GM21576 (cell line): ENCODE measurements at regions not wholly inside any gene's neighbourhood (a gene's known extent, or its start where the extent isn't known, plus 50 kb on each side); places are given as distances from the start of the nearest gene placed in this dataset.
"Not testable (repeated sequence)": the region's sequence is repeated elsewhere in the genome, so short reads cannot be mapped to it uniquely, and the experiment has no call there.

ENCODE experiments used
- ATAC-seq: cut with Tn5 transposase; IDR thresholded peaks from one replicate; pipeline ENCODE4 v1.9.1; 2021; ENCODE audit warnings: mild to moderate bottlenecking, moderate library complexity; ENCODE audit not compliant: unreplicated experiment

GRCh38 chr9:30771163-30771708, 1613.2 kb upstream of the ACO1 start:
- no peak for ATAC-seq

- ATAC-seq = no peak
Observed at GRCh38 chr9:30771760-30772159, 1612.7 kb upstream of the ACO1 start.

DNA sequence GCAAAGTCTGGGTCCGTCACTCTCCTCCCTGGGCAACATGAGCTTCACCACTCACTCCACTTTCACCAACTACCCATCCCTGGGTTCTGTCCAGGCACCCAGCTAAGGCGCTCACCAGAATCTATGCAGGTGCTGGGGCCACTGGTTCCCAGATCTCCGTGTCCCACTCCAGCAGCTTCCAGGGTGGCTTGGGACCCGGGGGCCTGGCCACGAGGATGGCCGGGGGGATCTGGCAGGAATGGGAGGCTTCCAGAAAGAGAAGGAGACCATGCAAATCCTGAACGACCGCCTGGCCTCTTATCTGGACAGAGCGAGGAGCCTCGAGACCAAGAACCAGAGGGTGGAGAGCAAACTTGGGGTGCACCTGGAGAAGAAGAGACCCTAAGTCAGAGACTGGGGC, 1611.0 kb upstream of the ACO1 start:
- ATAC-seq = no peak

DNA sequence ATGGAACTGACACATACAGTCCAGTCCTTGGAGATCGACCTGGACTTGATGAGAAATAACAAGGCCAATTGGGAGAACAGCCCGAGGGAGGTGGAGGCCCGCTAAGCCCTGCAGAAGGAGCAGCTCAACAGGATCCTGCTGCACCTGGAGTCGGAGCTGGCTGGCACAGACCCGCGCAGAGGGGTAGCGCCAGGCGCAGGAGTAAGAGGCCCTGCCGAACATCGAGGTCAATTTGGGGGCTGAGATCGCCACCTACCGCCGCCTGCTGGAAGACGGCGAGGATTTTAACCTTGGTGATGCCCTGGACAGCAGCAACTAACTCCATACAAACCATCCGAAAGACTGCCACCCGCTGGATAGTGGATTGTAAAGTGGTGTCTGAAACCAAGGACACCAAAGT, 1610.1 kb upstream of the ACO1 start:
- no peak for ATAC-seq

GRCh38 chr9:30775236-30775635, 1609.2 kb upstream of the ACO1 start:
- ATAC-seq = no peak

DNA sequence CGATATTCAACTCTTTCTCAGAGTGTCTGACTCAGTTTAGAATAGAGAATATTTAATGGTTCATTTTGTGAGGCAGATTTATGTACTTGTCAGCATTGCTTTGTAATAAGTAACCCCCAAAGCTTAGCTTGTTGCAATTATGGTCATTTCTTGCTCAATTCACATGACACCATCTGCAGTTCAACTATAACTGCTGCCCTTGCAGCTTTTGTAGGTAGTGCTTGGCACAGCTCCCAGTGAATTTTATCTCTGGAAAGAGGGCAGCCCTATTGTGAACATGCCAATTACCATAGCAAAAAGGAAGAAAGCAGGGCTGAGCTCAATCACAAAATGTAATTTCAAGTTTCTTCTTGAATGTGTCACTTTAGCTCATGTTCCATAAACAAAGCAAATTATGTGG, 1587.7 kb upstream of the ACO1 start:
- ATAC-seq = no peak

DNA sequence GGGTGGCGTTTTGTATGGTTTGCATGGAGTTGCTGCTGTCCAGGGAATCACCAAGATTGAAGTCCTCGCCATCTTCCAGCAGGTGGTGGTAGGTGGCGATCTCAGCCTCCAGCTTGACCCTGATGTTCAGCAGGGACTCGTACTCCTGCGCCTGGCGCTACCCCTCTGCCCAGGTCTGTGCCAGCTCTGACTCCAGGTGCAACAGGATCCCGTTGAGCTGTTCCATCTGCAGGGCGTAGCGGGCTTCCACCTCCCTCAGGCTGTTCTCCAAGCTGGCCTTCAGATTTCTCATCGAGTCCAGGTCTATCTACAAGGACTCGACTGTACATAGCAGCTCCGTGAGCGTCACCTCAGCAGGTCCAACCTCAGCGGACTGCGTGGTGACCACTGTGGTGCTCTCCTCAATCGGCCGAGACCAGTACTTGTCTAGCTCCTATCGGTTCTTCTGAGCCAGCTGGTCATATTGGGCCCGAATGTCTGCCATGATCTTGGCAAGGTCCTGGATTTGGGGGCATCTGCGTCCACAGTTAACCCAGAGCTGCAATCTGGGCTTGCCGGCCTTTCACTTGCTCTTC, 1584.8 kb upstream of the ACO1 start:
- no peak for ATAC-seq

DNA sequence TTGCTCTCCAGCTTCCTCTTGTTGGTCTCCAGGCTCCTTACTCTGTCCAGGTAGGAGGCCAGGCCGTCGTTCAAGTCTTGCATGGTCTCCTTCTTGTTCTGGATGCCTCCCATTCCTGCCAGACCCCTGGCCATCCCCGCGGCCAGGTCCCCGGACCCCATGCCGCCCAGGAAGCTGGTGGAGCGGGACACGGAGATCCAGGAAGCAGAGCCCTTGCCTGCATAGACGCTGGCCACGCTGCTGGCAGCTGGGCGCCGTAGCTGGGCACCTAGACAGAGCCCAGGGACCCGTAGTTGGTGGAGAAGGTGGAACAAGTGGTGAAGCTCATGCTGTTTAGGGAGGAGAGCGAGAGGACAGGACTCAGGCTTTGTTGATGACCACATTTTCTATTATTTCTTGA, 1584.0 kb upstream of the ACO1 start:
- no peak for ATAC-seq

DNA sequence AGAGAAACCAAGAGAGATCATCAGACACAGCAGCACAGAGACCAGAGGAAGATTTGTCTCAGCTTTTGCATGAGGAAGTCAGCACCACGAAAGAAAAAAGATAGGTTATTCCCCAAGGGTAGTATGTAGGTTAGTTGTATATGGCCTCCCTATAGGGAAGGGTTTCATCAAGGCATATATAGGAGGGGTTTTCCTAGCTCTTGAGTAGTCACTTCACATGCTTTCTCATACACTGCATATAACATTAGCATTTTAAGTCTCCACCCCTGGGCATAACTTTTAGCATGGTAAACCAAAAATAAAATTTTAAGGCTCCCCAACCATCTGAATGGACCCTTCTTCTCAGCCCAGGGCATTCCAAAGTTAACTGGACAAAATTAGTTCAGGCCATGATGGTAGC, 1571.6 kb upstream of the ACO1 start:
- ATAC-seq = no peak

- no peak for ATAC-seq
Observed at GRCh38 chr9:30815585-30815984, 1568.9 kb upstream of the ACO1 start.

DNA sequence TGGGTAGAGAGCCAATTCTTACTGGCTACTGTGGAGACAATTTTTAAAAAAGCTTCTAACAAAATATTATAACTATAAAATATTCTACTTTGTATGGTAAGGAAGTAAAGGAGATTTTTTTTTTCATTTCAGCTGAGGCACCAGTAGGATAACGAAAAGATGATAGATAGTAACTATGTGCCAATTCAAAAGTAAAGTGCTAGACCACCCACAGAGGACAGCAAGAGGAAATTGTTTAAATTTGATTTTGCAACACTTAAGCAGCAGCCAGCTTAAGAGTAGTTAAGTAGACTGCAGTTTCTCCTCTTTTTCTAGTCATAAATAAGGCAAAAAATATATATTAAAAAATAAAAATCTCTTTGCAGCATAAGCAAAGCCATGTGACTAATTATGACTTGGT, 1539.3 kb upstream of the ACO1 start:
- no peak for ATAC-seq

GRCh38 chr9:30846651-30847050, 1537.8 kb upstream of the ACO1 start:
- ATAC-seq = no peak

DNA sequence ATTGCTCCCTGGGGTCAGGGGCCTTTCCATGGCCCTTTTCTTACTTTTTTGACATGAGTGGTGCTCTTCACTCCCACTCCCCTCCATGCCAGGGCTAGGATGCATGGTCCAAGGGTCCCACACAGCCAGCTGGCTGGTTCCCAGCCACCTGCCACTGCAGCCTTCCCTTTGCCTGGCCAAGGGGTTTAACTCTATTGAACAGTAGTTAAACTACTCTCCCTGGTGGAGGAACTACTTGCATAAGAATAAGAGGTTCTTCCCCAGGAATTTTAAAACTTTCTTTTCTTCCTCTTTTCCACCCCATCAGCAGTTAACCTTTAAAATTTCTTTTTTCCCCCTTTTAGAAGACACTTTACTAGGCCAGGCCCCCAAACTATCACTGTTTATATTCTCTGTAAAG, 1532.8 kb upstream of the ACO1 start:
- ATAC-seq = no peak

DNA sequence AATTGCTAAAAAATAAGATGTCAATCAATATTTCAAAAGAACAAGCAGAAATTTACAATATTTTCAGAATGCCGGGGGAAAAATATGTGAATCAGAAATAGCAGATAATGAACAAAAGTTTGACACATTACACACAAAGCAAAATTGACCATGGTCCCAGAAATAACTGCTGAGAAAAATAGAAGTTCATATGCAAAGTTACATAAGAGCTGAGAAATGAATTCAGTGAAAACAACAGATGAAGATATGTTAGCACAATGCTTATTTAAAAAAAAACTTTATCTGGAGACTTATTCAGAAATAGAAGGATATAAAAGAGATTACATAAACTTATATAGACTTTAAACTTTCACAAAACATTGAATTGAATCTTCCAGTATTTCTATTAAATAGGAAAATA, 1483.7 kb upstream of the ACO1 start:
- no peak for ATAC-seq

- no peak for ATAC-seq
Observed at GRCh38 chr9:30913331-30913730, 1471.1 kb upstream of the ACO1 start.

- no peak for ATAC-seq
Observed at GRCh38 chr9:30915451-30915850, 1469.0 kb upstream of the ACO1 start.

DNA sequence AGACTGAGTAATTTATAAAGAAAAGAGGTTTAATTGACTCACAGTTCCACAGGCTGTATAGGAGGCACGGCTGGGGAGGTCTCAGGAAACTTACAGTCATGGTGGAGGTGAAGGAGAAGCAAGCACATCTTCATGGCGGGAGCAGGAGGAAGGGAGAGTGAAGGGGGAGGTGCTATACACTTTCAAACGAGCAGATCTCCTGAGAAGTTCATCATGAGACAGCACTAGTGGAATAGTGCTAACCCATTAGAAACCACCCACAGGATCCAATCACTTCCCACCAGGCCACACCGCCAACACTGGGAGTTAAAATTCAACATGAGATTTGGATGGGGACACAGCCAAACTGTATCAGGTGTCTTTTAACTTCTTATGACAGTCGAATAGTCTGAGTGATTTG, 1459.3 kb upstream of the ACO1 start:
- no peak for ATAC-seq

DNA sequence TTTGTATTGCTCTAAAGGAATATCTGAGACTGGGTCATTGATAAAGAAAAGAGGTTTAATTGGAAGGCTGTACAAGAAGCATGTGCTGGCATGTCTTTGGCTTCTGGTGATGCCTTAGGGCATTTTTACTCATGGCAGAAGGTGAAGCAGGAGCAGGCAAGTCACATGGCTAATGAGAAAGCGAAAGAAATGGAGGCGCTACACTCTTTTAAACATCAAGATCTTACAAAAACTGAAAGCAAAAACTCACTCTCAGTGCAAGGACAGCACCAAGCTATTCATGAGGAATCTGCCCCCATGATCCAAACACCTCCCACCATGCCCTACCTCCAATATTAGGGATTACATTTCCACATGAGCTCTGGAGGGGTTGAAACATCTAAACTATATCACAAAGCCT, 1458.8 kb upstream of the ACO1 start:
- no peak for ATAC-seq

DNA sequence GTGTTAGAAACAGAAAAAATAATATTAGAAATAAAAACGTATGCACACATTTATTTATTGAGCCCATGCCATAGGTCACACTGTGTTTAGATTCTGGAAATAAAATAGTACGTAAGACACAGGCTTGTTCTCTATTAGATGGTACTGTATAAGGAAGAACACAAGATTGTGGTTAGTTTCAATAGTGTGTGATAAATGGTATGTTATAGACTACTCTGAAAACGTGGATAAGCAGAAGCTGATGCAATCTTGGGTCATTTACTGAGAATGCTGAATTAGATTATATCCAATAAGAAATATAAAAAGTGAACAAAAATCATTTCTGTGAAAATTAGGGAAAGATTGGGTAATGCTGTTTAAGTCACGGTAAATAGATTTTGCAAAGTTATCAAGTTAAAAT, 1456.4 kb upstream of the ACO1 start:
- ATAC-seq = no peak

GRCh38 chr9:30932226-30932625, 1452.2 kb upstream of the ACO1 start:
- ATAC-seq = no peak

- ATAC-seq = no peak
Observed at GRCh38 chr9:30935730-30936129, 1448.7 kb upstream of the ACO1 start.

DNA sequence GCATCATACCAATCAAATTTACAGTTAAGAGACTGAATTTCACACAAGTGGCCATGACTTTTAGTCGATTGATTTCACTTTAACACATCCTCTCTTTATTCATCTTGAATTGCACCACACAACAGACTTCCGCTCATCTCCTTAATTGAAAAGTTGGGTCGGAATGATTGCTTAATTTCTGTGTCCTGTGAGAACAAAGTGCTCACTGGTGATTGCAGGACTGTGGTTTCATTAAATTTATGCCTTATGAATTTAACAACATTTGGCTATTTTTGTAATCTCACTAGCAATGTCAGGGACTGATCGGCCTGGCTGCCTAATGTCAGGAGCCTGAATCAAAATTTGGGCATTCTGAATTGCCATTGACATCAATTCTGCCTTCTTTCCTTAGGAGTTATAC, 1447.3 kb upstream of the ACO1 start:
- ATAC-seq = no peak

- not testable (repeated sequence) for ATAC-seq
Observed at GRCh38 chr9:30942852-30943251, 1441.6 kb upstream of the ACO1 start.
